HG03558 (cell line): ENCODE measurements at regions not wholly inside any gene's neighbourhood (a gene's known extent, or its start where the extent isn't known, plus 50 kb on each side); places are given as distances from the start of the nearest gene placed in this dataset.
"Not testable (repeated sequence)": the region's sequence is repeated elsewhere in the genome, so short reads cannot be mapped to it uniquely, and the experiment has no call there.

Experiments
- ATAC-seq: cut with Tn5 transposase; IDR thresholded peaks from one replicate; pipeline ENCODE4 v1.9.1; 2021; ENCODE audit warnings: moderate number of reproducible peaks; ENCODE audit not compliant: unreplicated experiment; ENCODE audit errors: extremely low read depth

DNA sequence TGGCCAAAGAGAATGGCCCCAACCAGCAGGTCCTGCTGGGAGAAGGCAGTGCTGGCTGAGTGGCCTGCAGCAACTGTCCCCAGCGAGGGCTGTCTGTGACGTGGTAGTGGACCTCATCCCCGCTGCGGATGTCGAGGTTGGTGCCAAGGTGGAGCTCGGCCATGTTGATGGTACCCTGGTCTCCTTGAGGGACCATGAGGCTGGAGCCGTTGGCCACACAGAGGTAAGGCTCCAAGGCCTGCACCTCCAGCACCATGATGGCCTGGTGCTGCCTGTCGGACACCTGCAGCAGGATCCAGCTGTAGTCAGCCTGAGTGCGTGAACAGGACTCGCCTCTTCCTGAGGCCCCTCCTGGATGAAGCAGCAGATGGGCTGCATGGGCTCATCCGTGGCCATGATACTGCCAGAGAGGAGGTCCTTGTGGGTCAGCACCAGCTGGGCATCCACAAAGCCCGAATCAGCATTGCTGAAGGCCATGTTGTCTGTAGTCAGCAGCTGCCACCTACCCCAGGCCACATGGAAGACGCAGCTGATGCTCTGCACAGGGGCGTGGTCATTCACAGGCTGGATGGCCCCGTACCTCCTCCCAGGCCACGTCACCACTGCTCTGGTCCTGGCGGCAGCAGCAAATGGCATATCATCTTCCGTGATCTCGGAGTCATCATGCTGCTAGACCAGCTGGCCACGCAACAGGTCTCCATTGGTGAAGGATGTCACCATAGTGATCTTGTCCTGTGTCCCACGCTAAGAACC lies 167.5 kb downstream of the GOLGA6L4 start:
- no peak for ATAC-seq

DNA sequence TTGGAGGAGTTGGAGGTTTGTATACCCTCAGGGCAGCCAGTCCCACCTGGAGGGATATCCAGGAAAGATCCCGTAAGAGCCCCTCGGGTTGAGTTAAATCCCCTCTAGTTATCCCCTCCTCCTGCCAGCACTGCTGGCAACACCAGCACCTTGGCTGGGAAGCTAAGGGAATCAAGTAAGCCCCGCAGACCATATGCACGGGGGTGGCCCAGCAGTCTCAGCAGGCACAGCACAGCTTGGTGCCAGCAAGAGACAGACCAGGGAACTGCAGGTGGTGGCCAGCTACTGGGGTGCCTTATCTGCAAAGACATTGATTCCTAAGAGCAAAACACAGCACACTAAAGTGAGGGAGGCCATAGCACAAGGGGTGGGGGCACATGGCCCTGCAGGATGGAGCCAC lies 173.8 kb downstream of the GOLGA6L4 start:
- ATAC-seq: not testable (repeated sequence)

DNA sequence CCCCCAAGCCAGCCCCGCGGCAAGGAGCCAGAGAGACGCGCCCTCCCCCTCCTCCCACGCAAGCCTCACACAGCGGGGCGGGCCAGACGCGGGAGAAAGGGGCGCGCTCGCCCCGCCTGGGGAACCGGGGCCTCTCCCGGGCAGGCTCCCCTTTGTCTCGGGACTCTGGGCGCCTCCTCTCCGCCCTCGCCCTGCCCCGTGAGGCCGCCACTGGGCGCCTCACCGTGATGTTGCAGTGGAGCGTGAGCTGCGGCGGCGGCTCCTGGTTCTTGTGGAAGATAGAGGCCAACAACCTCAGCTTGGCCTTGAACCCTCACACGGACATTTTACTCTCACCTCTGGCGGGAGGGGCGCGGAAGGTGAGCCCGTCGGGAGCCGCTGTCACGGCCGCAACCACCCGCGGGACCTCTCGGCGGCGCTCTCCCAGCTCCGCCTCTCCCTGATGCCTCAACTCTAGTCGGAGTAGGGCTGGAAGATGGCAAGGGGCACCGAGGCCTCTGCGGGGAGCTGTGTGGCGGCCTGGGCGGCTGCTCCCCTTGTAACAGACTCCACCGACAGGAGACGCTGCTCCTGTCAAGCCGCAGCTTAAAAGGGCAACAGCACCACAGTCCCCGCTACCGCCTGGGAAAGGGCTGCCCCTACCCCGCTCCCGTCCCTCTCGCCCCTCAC lies 179.2 kb upstream of the ZSCAN2 start:
- ATAC-seq: not testable (repeated sequence)

DNA sequence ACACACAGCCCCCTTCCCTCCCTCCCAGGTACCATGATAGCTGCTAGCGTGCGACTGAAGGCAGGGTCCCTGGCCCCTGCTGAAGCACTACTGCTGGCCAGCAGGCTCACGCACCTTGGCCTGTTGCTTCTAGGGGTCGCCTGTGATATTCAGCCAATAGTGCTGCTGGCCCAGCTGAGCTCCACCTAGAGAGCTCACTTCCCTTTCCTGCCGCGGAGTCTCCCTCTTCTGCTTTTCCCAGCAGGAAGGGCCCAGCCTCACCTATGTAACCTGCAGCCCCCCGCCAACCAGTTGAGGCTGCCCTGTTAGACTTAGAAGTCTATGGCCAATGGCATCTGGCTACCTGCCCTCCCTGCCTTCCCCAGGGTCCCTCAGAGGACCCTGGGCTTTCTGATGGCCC lies 175.5 kb upstream of the ZSCAN2 start:
- not testable (repeated sequence) for ATAC-seq

DNA sequence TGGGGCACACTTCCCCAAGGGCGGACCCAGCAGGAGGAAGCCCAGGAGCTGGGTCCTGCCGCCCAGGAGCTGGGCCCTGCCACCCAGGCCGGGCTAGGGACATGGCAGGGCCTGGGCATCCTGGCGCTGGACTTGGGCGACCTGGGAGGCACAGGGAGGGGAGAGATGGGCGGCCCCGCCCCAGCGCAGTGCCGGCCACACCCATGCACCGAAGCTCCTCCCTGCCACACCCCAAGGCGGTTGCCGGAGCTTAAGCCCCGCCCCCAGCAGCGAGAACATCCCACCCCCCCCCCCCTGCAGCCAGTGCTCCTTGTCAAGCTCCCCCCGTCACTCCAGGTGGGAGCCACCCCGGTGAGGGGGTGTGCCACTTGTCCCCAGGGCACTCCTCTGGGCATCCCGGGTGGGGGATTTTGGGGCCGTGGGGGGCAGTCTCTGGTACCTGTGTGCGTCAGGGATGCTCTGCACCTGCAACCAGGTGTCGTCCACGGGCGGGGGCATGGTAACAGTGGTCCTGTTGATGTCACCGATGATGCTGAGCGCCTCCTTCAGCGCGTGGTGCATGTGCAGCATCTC lies 127.4 kb upstream of the ZSCAN2 start:
- ATAC-seq: not testable (repeated sequence)

DNA sequence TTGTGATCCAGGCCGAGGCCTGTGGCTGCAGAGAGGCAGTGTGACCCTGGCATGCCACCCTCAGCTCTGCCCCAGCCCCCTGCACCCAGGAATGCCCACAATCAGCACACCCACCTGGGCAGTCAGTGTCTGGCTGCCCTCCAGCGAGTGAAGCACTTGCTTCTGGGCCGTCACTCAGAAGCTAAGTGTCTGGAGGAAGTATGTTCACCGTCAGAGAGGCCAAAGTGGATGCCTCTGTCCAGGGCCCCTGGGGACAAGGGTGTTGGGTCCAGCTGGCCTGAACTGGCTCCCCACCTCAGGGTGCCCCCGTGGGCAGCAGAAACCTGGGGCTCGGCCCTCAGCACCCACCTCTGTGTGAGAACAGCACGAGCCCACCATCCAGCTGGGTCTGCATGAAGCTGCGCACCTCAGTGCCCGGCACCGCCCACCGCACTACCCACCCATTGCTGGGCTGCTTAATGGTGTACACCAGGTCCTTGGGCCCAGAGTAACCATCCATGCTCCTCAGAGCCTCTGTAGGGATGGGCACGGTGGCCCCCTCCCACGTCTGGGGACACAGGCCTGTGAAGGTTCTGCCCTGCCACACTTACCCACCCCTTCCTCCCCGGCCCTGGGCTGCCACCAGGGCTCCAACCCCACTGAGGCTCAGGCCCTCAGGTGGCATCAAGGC lies 124.3 kb upstream of the ZSCAN2 start:
- not testable (repeated sequence) for ATAC-seq

DNA sequence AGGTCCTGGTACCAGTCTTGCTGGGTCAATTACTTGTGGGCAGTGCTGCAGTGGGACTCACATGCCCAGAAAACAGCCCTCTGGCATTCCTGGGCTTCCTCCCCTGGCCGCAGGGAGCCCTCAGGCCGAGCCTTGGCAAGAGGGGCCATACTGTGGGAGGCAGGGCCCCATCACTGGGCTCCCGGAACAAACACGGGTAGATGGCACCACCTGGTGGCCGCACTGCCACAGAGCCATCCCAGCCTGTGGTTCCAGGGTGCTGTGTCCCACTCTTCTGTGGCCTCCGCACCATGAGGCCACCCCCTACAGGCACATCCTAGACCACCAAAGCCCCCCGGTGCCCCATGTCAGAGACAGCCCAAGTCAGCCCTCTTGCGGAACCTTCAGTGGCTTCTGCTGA lies 123.3 kb upstream of the ZSCAN2 start:
- peak; percentile 72 for ATAC-seq

DNA sequence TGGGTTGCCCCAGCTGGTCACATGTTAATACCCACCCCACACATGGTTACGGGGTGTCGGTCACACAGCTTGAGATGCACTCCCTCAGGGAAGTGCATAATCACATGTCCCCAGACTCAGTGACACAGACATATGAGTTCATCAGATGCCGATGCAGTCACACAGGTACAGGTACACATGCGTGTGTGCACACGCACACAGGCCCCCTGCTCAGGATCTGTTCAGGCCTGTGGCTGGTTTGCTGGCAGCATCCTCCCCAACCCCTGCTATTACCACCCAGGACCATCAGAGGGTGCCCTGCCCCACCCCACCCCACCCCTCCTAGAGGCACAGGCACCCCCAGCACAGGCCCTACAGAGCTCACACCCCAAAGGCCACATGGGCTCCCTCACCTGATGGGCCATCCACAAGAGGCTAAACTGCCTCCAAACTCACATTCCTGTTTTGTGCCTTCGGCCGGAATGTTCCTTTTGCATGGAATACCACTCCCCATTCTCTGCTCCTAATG lies 120.6 kb upstream of the ZSCAN2 start:
- not testable (repeated sequence) for ATAC-seq

DNA sequence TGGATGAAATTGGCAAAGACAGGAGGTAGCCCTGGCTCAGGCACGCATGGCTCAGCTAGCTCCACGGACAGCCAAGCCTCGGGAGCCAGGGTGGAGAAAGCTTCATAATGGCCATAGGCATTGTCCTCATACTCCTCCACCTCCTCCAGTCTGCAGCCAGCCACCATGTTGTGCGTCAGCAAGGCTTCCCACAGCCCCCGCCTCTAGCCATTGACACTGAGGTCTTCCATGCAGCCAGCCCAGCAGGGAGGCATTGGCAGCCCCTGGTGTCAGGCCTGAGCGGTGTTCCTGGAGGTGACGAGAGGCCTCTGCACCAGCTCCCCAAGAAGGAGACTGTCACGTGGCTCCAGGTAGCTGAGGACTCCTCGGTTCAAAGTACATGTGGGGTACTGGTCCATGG lies 117.0 kb upstream of the ZSCAN2 start:
- not testable (repeated sequence) for ATAC-seq

DNA sequence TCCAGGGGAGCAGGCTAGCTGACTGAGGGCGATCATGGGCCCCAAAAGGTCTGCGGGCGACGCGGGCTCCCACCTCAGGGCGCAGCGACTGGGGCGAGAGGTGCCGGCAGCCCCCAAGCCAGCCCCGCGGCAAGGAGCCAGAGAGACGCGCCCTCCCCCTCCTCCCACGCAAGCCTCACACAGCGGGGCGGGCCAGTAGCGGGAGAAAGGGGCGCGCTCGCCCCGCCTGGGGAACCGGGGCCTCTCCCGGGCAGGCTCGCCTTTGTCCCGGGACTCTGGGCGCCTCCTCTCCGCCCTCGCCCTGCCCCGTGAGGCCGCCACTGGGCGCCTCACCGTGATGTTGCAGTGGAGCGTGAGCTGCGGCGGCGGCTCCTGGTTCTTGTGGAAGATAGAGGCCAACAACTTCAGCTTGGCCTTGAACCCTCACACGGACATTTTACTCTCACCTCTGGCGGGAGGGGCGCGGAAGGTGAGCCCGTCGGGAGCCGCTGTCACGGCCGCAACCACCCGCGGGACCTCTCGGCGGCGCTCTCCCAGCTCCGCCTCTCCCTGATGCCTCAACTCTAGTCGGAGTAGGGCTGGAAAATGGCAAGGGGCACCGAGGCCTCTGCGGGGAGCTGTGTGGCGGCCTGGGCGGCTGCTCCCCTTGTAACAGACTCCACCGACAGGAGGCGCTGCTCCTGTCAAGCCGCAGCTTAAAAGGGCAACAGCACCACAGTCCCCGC lies 100.5 kb upstream of the ZSCAN2 start:
- ATAC-seq: not testable (repeated sequence)

DNA sequence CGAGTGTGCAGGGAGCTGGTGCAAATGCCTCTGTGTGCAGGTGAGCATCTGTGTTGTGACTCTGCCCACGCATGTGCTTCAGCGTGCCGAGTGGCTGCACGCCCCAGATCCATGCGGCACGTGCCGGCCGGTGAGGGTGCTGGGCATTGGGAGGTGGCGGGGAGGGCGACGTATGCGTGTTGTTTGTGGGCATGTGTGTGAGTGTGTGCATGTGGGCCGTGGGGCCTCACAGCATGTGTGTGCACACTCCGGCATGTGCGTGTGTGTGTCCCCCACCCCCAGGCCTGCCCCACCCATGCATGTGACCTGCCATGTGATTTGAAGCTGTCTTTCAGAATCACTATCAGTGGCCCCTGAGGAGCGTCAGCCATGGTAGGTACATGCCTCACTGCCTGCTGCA lies 97.7 kb upstream of the ZSCAN2 start:
- ATAC-seq: not testable (repeated sequence)

DNA sequence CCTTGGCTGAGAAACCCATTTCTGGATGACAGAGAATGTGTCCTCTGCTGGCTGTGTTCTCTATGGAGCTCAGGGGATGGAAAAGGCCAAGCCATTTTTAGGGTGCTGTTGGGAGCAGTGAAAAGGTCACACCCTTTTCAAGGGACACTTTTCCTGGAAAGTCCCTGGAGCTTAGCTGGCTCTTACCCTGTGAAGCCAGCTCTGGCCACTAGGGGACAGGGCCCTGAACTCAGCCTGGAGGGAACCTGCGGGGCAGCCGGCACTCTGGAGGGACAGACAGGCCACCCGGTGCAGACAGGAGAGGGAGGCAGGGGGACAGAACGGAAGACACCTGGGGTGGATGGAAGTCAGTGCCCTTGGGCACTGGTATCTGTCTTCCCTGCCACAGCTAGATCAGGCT lies 95.3 kb upstream of the ZSCAN2 start:
- ATAC-seq: not testable (repeated sequence)

DNA sequence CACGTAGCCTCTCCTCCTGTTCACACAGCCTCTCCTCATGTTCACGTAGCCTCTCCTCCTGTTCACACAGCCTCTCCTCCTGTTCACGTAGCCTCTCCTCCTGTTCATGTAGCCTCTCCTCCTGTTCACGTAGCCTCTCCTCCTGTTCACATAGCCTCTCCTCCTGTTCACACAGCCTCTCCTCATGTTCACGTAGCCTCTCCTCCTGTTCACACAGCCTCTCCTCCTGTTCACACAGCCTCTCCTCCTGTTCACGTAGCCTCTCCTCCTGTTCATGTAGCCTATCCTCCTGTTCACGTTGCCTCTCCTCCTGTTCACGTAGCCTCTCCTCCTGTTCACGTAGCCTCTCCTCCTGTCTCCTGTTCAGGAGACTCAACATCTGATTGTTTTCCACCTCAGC lies 88.5 kb upstream of the ZSCAN2 start:
- ATAC-seq: not testable (repeated sequence)

DNA sequence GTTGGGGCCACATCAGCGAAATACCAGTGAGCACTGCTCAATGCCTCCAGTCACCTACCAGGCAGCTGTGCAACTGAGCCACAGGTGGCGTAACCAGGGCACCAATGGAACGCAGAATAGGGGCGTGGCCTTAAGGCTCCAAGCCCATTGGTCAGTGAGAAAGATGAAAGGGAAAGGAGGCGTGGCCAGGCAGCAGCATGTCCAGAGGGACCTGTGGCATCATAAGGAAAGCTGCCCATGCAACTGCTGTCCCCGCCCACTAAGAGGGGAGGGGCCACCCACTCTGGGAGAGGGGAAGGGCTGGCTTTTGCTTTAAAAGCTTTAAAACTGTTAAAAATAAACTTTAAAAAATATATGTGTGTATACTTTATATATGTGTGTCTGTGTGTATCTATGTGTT lies 84.0 kb upstream of the ZSCAN2 start:
- not testable (repeated sequence) for ATAC-seq

DNA sequence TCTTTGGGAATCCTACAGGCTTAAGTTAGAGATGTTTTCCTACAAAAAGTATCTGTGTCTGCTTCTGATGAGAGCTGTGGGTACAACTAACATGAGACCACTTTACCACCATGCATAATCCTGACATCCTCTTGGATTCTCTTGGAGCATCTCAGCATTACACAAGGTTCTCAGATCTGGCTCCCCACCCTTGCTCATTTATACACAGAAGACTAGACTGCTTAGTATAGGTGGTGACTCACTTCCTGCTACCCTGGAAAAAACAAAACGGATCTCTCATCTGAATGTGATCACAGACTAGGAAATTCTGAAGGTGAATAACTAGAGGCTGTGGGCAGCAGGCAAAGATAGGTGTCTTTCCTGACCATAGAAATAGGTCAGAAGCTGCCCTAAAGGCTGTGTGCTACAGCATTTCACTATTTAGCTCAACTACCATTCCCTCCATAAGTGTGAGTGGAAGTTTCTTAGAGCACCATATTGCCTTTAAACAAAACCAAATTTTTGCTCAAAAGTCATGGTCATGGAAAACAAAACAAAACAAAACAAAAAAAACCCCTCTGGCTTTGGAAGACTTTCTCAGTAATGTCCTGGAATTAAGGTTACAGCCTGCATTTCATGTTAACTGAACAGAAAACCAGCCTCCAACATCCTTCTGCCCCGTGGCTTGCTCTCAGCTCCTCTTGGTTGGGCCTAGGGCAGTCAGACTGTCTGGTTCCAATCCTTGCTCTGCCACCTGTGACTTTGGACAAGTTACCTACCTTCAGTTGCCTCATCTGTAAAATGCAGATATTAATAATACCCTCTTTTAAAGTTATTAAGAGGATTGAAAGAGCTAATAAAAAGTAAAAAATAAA lies 75.1 kb upstream of the ZSCAN2 start:
- ATAC-seq: not testable (repeated sequence)

DNA sequence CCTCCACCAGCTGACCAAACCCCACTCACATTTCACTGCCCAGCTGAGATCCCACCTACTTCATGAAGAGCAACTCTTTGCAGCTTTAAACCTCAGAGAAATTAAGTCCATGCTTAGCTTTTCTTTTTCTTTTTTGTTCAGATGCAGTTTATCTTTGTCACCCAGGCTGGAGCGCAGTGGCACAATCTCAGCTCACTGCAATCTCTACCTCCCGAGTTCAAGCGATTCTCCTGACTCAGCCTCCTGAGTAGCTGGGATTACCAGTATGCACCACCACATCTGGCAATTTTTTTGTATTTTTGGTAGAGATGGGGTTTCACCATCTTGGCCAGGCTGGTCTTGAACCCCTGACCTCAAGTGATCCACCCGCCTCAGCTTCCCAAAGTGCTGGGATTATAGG lies 70.1 kb upstream of the ZSCAN2 start:
- not testable (repeated sequence) for ATAC-seq

DNA sequence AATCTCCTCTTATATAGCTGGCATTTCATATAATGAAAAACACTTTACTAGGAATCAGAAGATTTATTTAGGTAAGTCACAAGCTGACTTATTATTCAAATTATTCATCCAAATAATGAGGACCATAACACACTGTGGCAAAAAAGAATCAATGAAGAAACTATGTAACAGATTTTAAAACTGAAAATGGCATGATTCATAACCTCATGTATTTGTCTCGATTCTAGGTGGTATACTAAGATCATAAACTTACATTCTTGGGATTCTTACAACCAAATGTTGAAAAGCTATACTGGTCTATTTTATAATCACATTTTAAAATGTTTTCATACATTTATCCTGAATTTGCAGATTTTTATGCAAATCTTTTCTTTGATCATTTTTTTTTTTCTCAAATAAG lies 69.6 kb upstream of the ZSCAN2 start:
- not testable (repeated sequence) for ATAC-seq

DNA sequence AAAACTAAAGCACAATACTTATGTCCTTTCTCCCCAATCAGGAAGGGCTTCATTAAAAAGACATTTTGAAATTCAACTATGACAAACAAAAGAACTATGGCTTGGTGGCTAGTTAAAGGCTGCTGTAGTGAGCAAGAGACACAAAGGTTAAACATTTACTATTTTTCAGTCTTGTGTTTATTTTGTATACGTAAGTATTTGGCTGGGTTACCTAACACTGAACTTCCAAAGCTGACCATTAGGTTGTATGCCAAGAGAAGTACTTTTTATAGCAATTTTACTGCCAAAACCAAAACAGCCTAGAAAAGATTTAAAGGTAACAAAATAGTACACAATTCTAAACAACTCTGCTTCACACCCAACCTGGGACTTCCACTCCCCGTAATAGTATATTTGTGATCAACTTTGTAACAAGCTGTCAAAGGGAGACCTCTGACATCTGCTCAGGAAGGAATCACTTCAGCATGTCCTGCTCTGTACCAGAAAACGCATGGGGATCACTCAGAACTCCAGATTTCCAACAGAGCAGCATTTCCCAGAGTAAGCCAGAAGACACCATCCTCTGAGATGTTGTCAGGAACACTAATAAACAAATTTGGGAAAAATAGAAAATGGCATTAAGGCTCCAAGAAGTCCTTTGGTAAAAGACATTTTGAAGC lies 69.0 kb upstream of the ZSCAN2 start:
- ATAC-seq: not testable (repeated sequence)

DNA sequence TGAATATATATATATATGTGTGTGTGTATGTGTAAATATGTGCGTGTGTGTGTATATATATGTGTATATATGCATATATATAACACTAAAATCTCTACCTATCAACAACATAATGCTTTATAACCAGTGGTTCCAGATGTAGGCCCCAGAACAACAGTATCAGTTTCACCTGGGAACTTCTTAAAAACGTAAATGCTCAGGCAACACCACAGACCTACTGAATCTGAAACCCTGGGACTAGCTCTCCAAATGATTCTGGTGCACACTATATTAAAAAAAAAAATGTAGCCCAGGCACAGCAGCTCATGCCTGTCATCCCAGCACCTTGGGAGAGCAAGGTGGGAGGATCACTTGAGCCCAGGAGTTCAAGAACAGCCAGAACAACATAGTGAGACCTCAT lies 67.1 kb upstream of the ZSCAN2 start:
- ATAC-seq: not testable (repeated sequence)
